ENCODE measurements at regions not wholly inside any gene's neighbourhood (a gene's known extent, or its start where the extent isn't known, plus 50 kb on each side); places are given as distances from the start of the nearest gene placed in this dataset.

- peak in 1 of 2 donors; percentile 4 for DNase-seq
These were observed 138.8 kb upstream of the COL5A1 start for GRCh38 chr9:134502809-134503211.

GRCh38 chr9:134503301-134504105, 138.1 kb upstream of the COL5A1 start:
- DNase-seq: peak in 1 of 2 donors; percentile 9

GRCh38 chr9:134504106-134504385, 137.6 kb upstream of the COL5A1 start:
- DNase-seq: peak in 1 of 2 donors; percentile 2

GRCh38 chr9:134505032-134505431, 136.6 kb upstream of the COL5A1 start:
- DNase-seq: no peak

- no peak for DNase-seq
These were observed 132.3 kb upstream of the COL5A1 start for GRCh38 chr9:134509281-134509680.

GRCh38 chr9:134509817-134510216, 131.8 kb upstream of the COL5A1 start:
- no peak for DNase-seq

- DNase-seq: no peak
These were observed 127.1 kb upstream of the COL5A1 start for GRCh38 chr9:134514503-134514902.

GRCh38 chr9:134515026-134515821, 126.4 kb upstream of the COL5A1 start:
- no peak for DNase-seq

GRCh38 chr9:134516464-134516863, 125.1 kb upstream of the COL5A1 start:
- DNase-seq: no peak

GRCh38 chr9:134517069-134517680, 124.4 kb upstream of the COL5A1 start:
- DNase-seq: no peak

- no peak for DNase-seq
These were observed 123.5 kb upstream of the COL5A1 start for GRCh38 chr9:134518004-134518606.

- DNase-seq: no peak
These were observed 122.1 kb upstream of the COL5A1 start for GRCh38 chr9:134519375-134520070.

GRCh38 chr9:134521817-134522501, 119.6 kb upstream of the COL5A1 start:
- no peak for DNase-seq

- no peak for DNase-seq
These were observed 119.1 kb upstream of the COL5A1 start for GRCh38 chr9:134522502-134522848.

GRCh38 chr9:134522976-134523375, 118.6 kb upstream of the COL5A1 start:
- no peak for DNase-seq

GRCh38 chr9:134525070-134525815, 116.4 kb upstream of the COL5A1 start:
- DNase-seq: peak in 1 of 2 donors; percentile 3

GRCh38 chr9:134525841-134526583, 115.6 kb upstream of the COL5A1 start:
- DNase-seq: peak in 1 of 2 donors; percentile 8

- DNase-seq: no peak
These were observed 114.8 kb upstream of the COL5A1 start for GRCh38 chr9:134526584-134527477.

GRCh38 chr9:134530724-134531123, 110.9 kb upstream of the COL5A1 start:
- peak in 1 of 2 donors; percentile 1 for DNase-seq

Data from CD4-positive, alpha-beta T cell treated with Interleukin-4 for 1 hour (primary cell).